CD4-positive, alpha-beta T cell (primary cell): ENCODE measurements at regions not wholly inside any gene's neighbourhood (a gene's known extent, or its start where the extent isn't known, plus 50 kb on each side); places are given as distances from the start of the nearest gene placed in this dataset.

Source experiments
- ATAC-seq: fragments of 200-7000 bp; cut with Tn5 transposase; one replicate; pipeline ENCODE4 v1.10.0; 2022; ENCODE audit warnings: mild to moderate bottlenecking; ENCODE audit not compliant: poor library complexity
- CTCF ChIA-PET: fragments of 350-600 bp; sonication (Branson Sonifier 250); formaldehyde crosslinking; loops from one replicate; lab custom pipeline; 2021; ENCODE audit warnings: antibody characterized with exemption, inconsistent platforms; lab: Charles Lee
- POLR2A ChIA-PET: fragments of 350-600 bp; sonication (Branson Sonifier 250); formaldehyde crosslinking; loops from one replicate; lab custom pipeline; 2021; ENCODE audit warnings: antibody characterized with exemption, inconsistent platforms; lab: Charles Lee
- DNase-seq, 14 experiments: peaks; one replicate each; pipeline ENCODE4 v3.0.0-alpha.2; 2013 to 2020; ENCODE audit warnings: mixed read lengths in 2 of 14
- H3K27ac ChIP-seq, 2 donors: one replicate each; pipeline versions ENCODE4 v1.5.1 to v1.7.0; 2013; ENCODE audit warnings: low read length in 2 of 2, low read depth in 1 of 2, mild to moderate bottlenecking in 1 of 2
- H3K27me3 ChIP-seq, 2 experiments: 1 replicate in 1 of 2; 2 replicates in 1 of 2; pipeline versions ENCODE4 v1.6.1 to v1.7.0; 2013; ENCODE audit warnings: low read length in 2 of 2, control low read depth in 1 of 2, mild to moderate bottlenecking in 1 of 2, moderate library complexity in 1 of 2; ENCODE audit not compliant: insufficient read depth in 2 of 2, control insufficient read depth in 1 of 2
- H3K36me3 ChIP-seq: one replicate; pipeline ENCODE4 v1.6.1; 2013; ENCODE audit warnings: low read length, control low read depth; ENCODE audit not compliant: insufficient read depth
- H3K4me1 ChIP-seq: one replicate; pipeline ENCODE4 v1.6.1; 2013; ENCODE audit warnings: low read length, control low read depth; ENCODE audit not compliant: insufficient read depth
- H3K4me3 ChIP-seq: one replicate; pipeline ENCODE4 v1.5.1; 2013; ENCODE audit warnings: mild to moderate bottlenecking, low read length, moderate library complexity
- H3K9me3 ChIP-seq, 2 experiments: 1 replicate in 1 of 2; 2 replicates in 1 of 2; pipeline versions ENCODE4 v1.6.1 to v1.7.0; 2013; ENCODE audit warnings: low read length in 2 of 2, mild to moderate bottlenecking in 2 of 2, control low read depth in 1 of 2, moderate library complexity in 1 of 2; ENCODE audit not compliant: control insufficient read depth in 1 of 2, insufficient read depth in 1 of 2
- H3K27ac Mint-ChIP-seq: one replicate; pipeline ENCODE4 v1.8.0; 2020; ENCODE audit warnings: mixed read lengths
- H3K27me3 Mint-ChIP-seq: one replicate; pipeline ENCODE4 v1.8.0; 2021; ENCODE audit warnings: mixed read lengths
- H3K36me3 Mint-ChIP-seq: one replicate; pipeline ENCODE4 v1.8.0; 2021; ENCODE audit warnings: low read depth, mixed read lengths
- H3K4me1 Mint-ChIP-seq: one replicate; pipeline ENCODE4 v1.8.0; 2021; ENCODE audit warnings: low read depth, mixed read lengths
- H3K4me3 Mint-ChIP-seq: one replicate; pipeline ENCODE4 v1.8.0; 2020; ENCODE audit warnings: mild to moderate bottlenecking, mixed read lengths
- H3K9me3 Mint-ChIP-seq: one replicate; pipeline ENCODE4 v1.8.0; 2020; ENCODE audit warnings: mixed read lengths
- CTCF ChIP-seq: fragments of 200-600 bp; IDR thresholded peaks from one replicate; pipeline ENCODE4 v1.8.0; 2022; ENCODE audit warnings: antibody characterized with exemption, mild to moderate bottlenecking
- intact Hi-C, 2 experiments: fragments of 100-400 bp; cut with DNase I in 1 of 2; cut with micrococcal nuclease in 1 of 2; formaldehyde crosslinking; loops; one replicate each; pipeline versions ENCODE4 v1.15.1 to v1.9.0; 2023 to 2025; cut with DNase I, micrococcal nuclease

DNA sequence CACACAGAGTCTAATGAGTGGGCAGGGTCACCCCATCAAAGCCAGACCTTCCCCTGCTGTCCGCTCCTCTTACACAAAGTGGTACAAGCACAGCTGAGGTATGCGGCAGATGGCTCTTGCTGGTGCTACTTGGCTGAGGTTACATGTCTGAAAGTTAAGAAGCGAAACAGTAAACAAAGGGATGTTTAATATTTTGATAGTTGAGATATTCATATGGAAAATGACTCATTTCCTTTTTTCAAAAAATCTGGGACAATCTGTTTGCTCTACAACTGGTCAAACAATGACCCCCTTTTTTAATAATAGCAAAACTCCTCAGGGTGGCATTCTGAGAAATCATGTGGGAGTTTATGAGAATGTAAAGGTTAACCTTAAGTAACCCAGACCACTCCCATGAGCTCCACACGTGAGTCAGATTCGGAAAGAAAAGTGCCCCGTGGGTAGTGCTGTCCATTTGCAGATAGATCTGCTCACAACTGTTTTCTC is 245.3 kb downstream of the TBXT start:
- H3K27me3 ChIP-seq = no peaks in the 10 kb centered on the region
- no peaks in the 10 kb centered on the region for H3K4me1 ChIP-seq
- Mint-ChIP-seq H3K9me3 (peaks cover 6% of the 10 kb centered on the region), H3K4me1 (no peaks in the 10 kb centered on the region), H3K36me3 (no peaks in the 10 kb centered on the region), H3K27ac (no peak overlapping the region), H3K4me3 (no peak overlapping the region), H3K27me3 (peaks cover 21% of the 10 kb centered on the region)
- ChIA-PET POLR2A (no interaction called here), CTCF (no interaction called here)
- intact Hi-C loops = no loop called here
- DNase-seq = no peak
- no peak for ATAC-seq
- no peak for TF ChIP-seq CTCF
- no peak overlapping the region for H3K4me3 ChIP-seq
- no peaks in the 10 kb centered on the region for H3K9me3 ChIP-seq
- H3K27ac ChIP-seq = no peak overlapping the region
- H3K36me3 ChIP-seq = no peaks in the 10 kb centered on the region

GRCh38 chr6:165920896-165921671 is 246.6 kb downstream of the TBXT start:
- ATAC-seq (no peak), DNase-seq (no peak)
- H3K27ac ChIP-seq = no peak overlapping the region
- intact Hi-C loops = no loop called here
- H3K36me3 ChIP-seq = no peaks in the 10 kb centered on the region
- Mint-ChIP-seq H3K27me3 (peaks cover 21% of the 10 kb centered on the region), H3K9me3 (peaks cover 4% of the 10 kb centered on the region), H3K4me1 (no peaks in the 10 kb centered on the region), H3K36me3 (no peaks in the 10 kb centered on the region), H3K4me3 (no peak overlapping the region), H3K27ac (no peak overlapping the region)
- peaks cover 0 to 8% of the 10 kb centered on the region in 2 experiments for H3K9me3 ChIP-seq
- TF ChIP-seq CTCF = no peak
- POLR2A ChIA-PET = no interaction called here
- no peaks in the 10 kb centered on the region for H3K27me3 ChIP-seq
- CTCF ChIA-PET = no interaction called here
- no peaks in the 10 kb centered on the region for H3K4me1 ChIP-seq
- no peak overlapping the region for H3K4me3 ChIP-seq

- no peaks in the 10 kb centered on the region for H3K9me3 Mint-ChIP-seq
- intact Hi-C loops = no loop called here
- DNase-seq = no peak
Observed at GRCh38 chr6:165917576-165917975, 250.1 kb downstream of the TBXT start.

More at GRCh38 chr6:165917576-165917975, 250.1 kb downstream of the TBXT start:
- no peak overlapping the region for H3K27ac Mint-ChIP-seq
- no peak overlapping the region for H3K4me3 Mint-ChIP-seq
- peaks cover 15% of the 10 kb centered on the region for H3K27me3 Mint-ChIP-seq
- ChIA-PET CTCF (no interaction called here), POLR2A (no interaction called here)
- H3K4me1 Mint-ChIP-seq = no peaks in the 10 kb centered on the region
- TF ChIP-seq CTCF = no peak
- peaks cover 0 to 8% of the 10 kb centered on the region in 2 experiments for H3K9me3 ChIP-seq
- no peaks in the 10 kb centered on the region for H3K36me3 ChIP-seq
- H3K4me1 ChIP-seq = no peaks in the 10 kb centered on the region
- no peak overlapping the region for H3K27ac ChIP-seq
- no peaks in the 10 kb centered on the region for H3K36me3 Mint-ChIP-seq
- no peak for ATAC-seq
- no peak overlapping the region for H3K4me3 ChIP-seq
- H3K27me3 ChIP-seq = no peaks in the 10 kb centered on the region
